ENCODE measurements at regions not wholly inside any gene's neighbourhood (a gene's known extent, or its start where the extent isn't known, plus 50 kb on each side); places are given as distances from the start of the nearest gene placed in this dataset.

DNA sequence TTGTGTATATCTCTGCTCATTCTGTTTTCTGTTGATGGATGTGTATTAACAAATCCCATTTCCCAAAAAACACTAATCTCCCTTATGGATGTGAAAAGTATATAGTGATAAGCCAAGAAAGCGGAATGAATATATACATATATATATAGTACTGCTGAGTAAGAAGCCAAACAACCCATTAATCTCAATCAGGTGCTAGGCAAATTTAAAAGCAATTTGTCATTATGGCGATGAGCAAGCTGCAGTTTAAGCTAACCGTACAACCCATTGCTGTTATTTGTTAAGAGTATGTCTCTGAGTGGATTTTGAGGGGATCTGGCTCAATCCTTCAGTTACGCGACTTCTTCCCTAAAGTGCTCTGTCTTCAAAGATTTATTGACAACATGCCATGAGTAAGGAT is 640.4 kb upstream of the ARRDC3 start:
- Histone ChIP-seq H2AFZ (ENCODE audit: insufficient read depth, low read depth, low read length, poor library complexity, severe bottlenecking) (no peak overlapping the region), H3K4me3 (ENCODE audit: control extremely low read depth in 1 of 5, extremely low read depth in 1 of 5, insufficient read depth in 1 of 5, low read depth in 2 of 5, low read length in 4 of 5) (no peak overlapping the region), H3K9me3 (ENCODE audit: control extremely low read depth in 1 of 3, control insufficient read depth in 2 of 3, insufficient read depth in 1 of 3, low read length in 2 of 3) (no peaks in the 10 kb centered on the region), H4K20me1 (ENCODE audit: control insufficient read depth, insufficient read depth, low read length, poor library complexity, severe bottlenecking) (no peaks in the 10 kb centered on the region), H3K36me3 (replicated peaks in 1 of 2; ENCODE audit: control extremely low read depth in 1 of 2, control insufficient read depth in 1 of 2, extremely low read depth in 1 of 2, insufficient read depth in 2 of 2, low read length in 1 of 2) (no peaks in the 10 kb centered on the region), H3K27ac (ENCODE audit: low read length in 2 of 2) (no peak overlapping the region), H3K4me1 (ENCODE audit: control insufficient read depth in 2 of 2, insufficient read depth in 2 of 2, low read length in 2 of 2) (no peaks in the 10 kb centered on the region), H3K27me3 (replicated peaks in 1 of 4; ENCODE audit: control extremely low read depth in 1 of 4, control insufficient read depth in 3 of 4, insufficient read depth in 4 of 4, low read length in 3 of 4) (no peaks in the 10 kb centered on the region), H3K79me2 (ENCODE audit: control insufficient read depth, insufficient read depth, low read length) (no peaks in the 10 kb centered on the region), H3K4me2 (replicated peaks; ENCODE audit: low read depth, low read length, poor library complexity, severe bottlenecking) (no peak overlapping the region), H3K9ac (ENCODE audit: low read length) (no peak overlapping the region)
- ChIA-PET POLR2A (no interaction called here), CTCF (no interaction called here)
- no peak for ATAC-seq (ENCODE audit: low read depth)
- no peaks in the 10 kb centered on the region for H3K4me1 Mint-ChIP-seq
- H3K27ac Mint-ChIP-seq, result no peak overlapping the region
- H3K4me3 Mint-ChIP-seq, result no peak overlapping the region
- H3K9me3 Mint-ChIP-seq (ENCODE audit: insufficient read depth), result no peaks in the 10 kb centered on the region
- DNase-seq, result no peak
- TF ChIP-seq, protein P1, sequence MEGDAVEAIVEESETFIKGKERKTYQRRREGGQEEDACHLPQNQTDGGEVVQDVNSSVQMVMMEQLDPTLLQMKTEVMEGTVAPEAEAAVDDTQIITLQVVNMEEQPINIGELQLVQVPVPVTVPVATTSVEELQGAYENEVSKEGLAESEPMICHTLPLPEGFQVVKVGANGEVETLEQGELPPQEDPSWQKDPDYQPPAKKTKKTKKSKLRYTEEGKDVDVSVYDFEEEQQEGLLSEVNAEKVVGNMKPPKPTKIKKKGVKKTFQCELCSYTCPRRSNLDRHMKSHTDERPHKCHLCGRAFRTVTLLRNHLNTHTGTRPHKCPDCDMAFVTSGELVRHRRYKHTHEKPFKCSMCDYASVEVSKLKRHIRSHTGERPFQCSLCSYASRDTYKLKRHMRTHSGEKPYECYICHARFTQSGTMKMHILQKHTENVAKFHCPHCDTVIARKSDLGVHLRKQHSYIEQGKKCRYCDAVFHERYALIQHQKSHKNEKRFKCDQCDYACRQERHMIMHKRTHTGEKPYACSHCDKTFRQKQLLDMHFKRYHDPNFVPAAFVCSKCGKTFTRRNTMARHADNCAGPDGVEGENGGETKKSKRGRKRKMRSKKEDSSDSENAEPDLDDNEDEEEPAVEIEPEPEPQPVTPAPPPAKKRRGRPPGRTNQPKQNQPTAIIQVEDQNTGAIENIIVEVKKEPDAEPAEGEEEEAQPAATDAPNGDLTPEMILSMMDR (IDR thresholded peaks at IDR 0.05), result no peak
- no peak for TF ChIP-seq EZH2 (IDR thresholded peaks at IDR 0.05; ENCODE audit: borderline replicate concordance, insufficient read depth, low read depth, low read length, poor library complexity, severe bottlenecking)
- WGBS (ENCODE audit: insufficient coverage), result 100% methylated on average over 1 of the region's 5 CpGs
- H3K27me3 Mint-ChIP-seq, result no peaks in the 10 kb centered on the region
- intact Hi-C loops (cut with micrococcal nuclease), result no loop called here

DNA sequence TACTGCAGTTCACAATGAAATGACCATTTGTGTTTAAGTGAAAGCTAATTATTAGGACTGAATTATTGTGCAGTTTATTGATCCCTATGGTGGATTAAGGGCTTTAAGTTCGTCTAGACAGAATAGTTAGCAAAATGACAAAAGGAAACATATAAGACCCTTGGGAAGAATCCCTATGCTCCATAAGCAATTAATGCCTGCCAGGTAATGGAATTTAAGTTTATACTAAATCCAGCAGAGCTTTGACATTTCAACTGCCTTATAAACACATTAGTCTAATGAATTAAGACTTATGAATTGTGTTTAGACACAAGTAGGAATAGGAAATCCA is 640.0 kb upstream of the ARRDC3 start:
- Mint-ChIP-seq H3K27ac (no peak overlapping the region), H3K9me3 (ENCODE audit: insufficient read depth) (no peaks in the 10 kb centered on the region), H3K27me3 (no peaks in the 10 kb centered on the region), H3K4me1 (no peaks in the 10 kb centered on the region), H3K4me3 (no peak overlapping the region)
- no peak for TF ChIP-seq EZH2 (IDR thresholded peaks at IDR 0.05; ENCODE audit: borderline replicate concordance, insufficient read depth, low read depth, low read length, poor library complexity, severe bottlenecking)
- TF ChIP-seq, protein P1 (IDR thresholded peaks at IDR 0.05), result no peak
- POLR2A ChIA-PET, result no interaction called here
- no peaks in the 10 kb centered on the region for H3K79me2 ChIP-seq (ENCODE audit: control insufficient read depth, insufficient read depth, low read length)
- H3K27ac ChIP-seq (ENCODE audit: low read length in 2 of 2), result no peak overlapping the region
- no peaks in the 10 kb centered on the region for H4K20me1 ChIP-seq (ENCODE audit: control insufficient read depth, insufficient read depth, low read length, poor library complexity, severe bottlenecking)
- WGBS (ENCODE audit: insufficient coverage), result no CpG with 5 or more reads among the region's 1 CpG
- H3K4me2 ChIP-seq (replicated peaks; ENCODE audit: low read depth, low read length, poor library complexity, severe bottlenecking), result no peak overlapping the region
- H3K36me3 ChIP-seq (replicated peaks in 1 of 2; ENCODE audit: control extremely low read depth in 1 of 2, control insufficient read depth in 1 of 2, extremely low read depth in 1 of 2, insufficient read depth in 2 of 2, low read length in 1 of 2), result no peaks in the 10 kb centered on the region
- no peak for DNase-seq
- CTCF ChIA-PET, result no interaction called here
- H3K4me3 ChIP-seq (ENCODE audit: control extremely low read depth in 1 of 5, extremely low read depth in 1 of 5, insufficient read depth in 1 of 5, low read depth in 2 of 5, low read length in 4 of 5), result no peak overlapping the region
- ATAC-seq (ENCODE audit: low read depth), result no peak
- no peak overlapping the region for H2AFZ ChIP-seq (ENCODE audit: insufficient read depth, low read depth, low read length, poor library complexity, severe bottlenecking)
- no peaks in the 10 kb centered on the region for H3K4me1 ChIP-seq (ENCODE audit: control insufficient read depth in 2 of 2, insufficient read depth in 2 of 2, low read length in 2 of 2)
- H3K27me3 ChIP-seq (replicated peaks in 1 of 4; ENCODE audit: control extremely low read depth in 1 of 4, control insufficient read depth in 3 of 4, insufficient read depth in 4 of 4, low read length in 3 of 4), result no peaks in the 10 kb centered on the region
- no peak overlapping the region for H3K9ac ChIP-seq (ENCODE audit: low read length)
- H3K9me3 ChIP-seq (ENCODE audit: control extremely low read depth in 1 of 3, control insufficient read depth in 2 of 3, insufficient read depth in 1 of 3, low read length in 2 of 3), result no peaks in the 10 kb centered on the region
- intact Hi-C loops (cut with micrococcal nuclease), result no loop called here

All from B cell (primary cell).